ENCODE measurements at regions not wholly inside any gene's neighbourhood (a gene's known extent, or its start where the extent isn't known, plus 50 kb on each side); places are given as distances from the start of the nearest gene placed in this dataset.

DNA sequence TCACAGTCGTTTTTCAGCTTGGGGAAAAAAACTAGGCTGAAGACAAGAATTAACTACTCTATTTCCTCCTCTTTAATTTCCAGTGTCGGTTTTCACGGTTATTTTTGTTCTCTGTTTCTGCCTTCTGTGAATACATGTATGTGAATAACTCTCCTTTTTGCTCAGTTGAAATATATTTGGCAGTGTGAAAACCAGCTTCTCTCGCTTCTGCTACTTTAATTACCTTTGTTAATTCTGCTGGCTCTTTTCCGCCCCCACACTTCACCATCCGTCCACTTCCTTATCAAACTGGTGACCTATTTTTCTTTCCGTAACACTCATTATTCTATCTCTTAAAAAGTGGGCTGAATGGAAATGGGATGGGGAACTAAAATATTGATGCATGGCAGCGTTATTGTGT is 126.4 kb downstream of the POU4F1 start:
- no peak for ATAC-seq
- intact Hi-C loops (cut with DNase I, micrococcal nuclease), result no loop called here
- Histone ChIP-seq H3K36me3 (ENCODE audit: low read depth) (no peaks in the 10 kb centered on the region), H3K4me1 (ENCODE audit: low read depth) (no peaks in the 10 kb centered on the region), H3K4me3 (no peak overlapping the region), H3K9me3 (no peaks in the 10 kb centered on the region)
- TF ChIP-seq, protein P1, sequence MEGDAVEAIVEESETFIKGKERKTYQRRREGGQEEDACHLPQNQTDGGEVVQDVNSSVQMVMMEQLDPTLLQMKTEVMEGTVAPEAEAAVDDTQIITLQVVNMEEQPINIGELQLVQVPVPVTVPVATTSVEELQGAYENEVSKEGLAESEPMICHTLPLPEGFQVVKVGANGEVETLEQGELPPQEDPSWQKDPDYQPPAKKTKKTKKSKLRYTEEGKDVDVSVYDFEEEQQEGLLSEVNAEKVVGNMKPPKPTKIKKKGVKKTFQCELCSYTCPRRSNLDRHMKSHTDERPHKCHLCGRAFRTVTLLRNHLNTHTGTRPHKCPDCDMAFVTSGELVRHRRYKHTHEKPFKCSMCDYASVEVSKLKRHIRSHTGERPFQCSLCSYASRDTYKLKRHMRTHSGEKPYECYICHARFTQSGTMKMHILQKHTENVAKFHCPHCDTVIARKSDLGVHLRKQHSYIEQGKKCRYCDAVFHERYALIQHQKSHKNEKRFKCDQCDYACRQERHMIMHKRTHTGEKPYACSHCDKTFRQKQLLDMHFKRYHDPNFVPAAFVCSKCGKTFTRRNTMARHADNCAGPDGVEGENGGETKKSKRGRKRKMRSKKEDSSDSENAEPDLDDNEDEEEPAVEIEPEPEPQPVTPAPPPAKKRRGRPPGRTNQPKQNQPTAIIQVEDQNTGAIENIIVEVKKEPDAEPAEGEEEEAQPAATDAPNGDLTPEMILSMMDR (IDR thresholded peaks at IDR 0.05), result no peak
- DNase-seq, result no peak

DNA sequence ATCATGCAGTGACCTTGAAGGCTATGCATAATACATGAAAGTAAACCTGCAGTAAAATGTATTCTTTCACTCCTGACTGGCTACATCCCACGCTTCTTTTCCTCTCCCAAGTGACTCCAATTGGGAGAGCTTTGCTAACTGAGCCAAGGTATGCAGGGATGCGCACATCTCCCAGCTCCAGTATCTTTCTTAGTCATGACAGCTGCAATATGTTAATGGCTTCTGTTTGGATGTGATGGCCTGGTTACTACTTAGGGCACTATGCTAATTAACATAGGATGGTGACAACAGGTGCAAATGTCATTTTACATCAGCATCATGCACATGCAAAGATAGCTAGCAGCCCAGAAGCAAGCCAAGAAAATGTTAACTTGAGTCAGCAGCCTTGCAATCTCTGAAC is 134.7 kb downstream of the POU4F1 start:
- no peaks in the 10 kb centered on the region for H3K36me3 ChIP-seq (ENCODE audit: low read depth)
- intact Hi-C loops (cut with DNase I, micrococcal nuclease), result no loop called here
- no peak for ATAC-seq
- no peaks in the 10 kb centered on the region for H3K9me3 ChIP-seq
- no peak for DNase-seq
- TF ChIP-seq, protein P1 (IDR thresholded peaks at IDR 0.05), result no peak
- H3K4me3 ChIP-seq, result no peak overlapping the region
- H3K4me1 ChIP-seq (ENCODE audit: low read depth), result no peaks in the 10 kb centered on the region

DNA sequence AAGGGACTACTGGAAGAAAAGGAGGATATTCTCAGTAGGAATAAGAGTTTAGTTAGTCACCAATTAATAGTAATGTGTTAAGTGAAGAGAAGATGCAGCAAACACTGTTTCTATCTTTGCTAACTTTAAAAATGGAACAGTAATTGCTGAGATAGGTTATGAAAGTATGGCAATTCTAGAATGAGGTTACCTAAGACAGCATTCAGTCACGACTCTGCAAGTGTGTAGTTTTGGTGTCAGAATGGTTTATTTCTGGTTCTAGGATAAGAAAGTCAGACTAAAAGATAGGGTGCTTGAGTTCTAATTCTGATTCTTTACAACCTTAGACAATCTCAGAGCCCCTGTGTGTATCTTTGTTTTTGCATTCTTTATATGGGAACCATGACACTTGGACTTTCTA is 138.1 kb downstream of the POU4F1 start:
- DNase-seq (no peak), ATAC-seq (no peak)
- Histone ChIP-seq H3K4me3 (no peak overlapping the region), H3K4me1 (ENCODE audit: low read depth) (no peaks in the 10 kb centered on the region), H3K36me3 (ENCODE audit: low read depth) (no peaks in the 10 kb centered on the region), H3K9me3 (no peaks in the 10 kb centered on the region)
- intact Hi-C loops (cut with DNase I, micrococcal nuclease), result no loop called here
- TF ChIP-seq, protein P1 (IDR thresholded peaks at IDR 0.05), result no peak

DNA sequence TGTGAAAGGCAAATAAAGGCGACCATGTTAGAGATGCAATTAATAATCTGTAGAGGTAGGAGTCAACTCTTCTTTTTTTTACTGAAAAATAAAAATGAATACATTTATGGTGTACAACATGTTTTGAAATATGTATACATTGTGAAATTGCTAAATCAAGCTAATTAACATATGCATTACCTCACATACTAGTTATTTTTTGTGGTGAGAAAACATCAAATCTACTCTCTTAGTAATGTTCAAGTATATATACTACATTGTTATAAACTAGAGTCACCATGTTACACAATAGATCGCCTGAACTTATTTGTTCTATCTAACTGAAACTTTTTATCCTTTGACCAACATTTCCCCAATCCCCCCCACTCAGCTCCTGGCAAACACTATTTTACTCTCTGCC is 143.2 kb downstream of the POU4F1 start:
- TF ChIP-seq, protein P1 (IDR thresholded peaks at IDR 0.05), result no peak
- intact Hi-C loops (cut with DNase I, micrococcal nuclease), result no loop called here
- no peaks in the 10 kb centered on the region for H3K36me3 ChIP-seq (ENCODE audit: low read depth)
- no peak for ATAC-seq
- H3K9me3 ChIP-seq, result no peaks in the 10 kb centered on the region
- no peaks in the 10 kb centered on the region for H3K4me1 ChIP-seq (ENCODE audit: low read depth)
- H3K4me3 ChIP-seq, result no peak overlapping the region
- no peak for DNase-seq

DNA sequence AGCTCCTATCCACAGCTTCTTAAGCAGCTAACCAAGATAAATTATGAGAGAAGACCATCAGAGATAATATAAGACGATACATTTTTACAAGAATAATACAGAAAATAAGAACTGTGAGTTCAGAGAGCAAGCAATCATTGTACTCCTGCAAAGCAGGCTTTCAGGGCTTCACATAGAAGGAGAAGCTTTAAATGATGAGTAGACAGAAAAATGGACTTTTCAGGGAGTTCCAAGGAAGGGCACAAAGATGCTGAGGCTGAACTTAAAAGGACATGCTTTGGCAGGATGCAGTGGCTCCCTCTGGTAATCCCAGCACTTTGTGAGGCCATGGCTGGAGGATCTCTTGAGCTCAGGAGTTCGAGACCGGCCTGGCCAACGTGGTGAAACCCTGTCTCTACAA is 159.5 kb downstream of the POU4F1 start:
- no peaks in the 10 kb centered on the region for H3K4me1 ChIP-seq (ENCODE audit: low read depth)
- intact Hi-C loops (cut with DNase I, micrococcal nuclease), result no loop called here
- H3K9me3 ChIP-seq, result no peaks in the 10 kb centered on the region
- no peak overlapping the region for H3K4me3 ChIP-seq
- DNase-seq (no peak), ATAC-seq (no peak)
- no peaks in the 10 kb centered on the region for H3K36me3 ChIP-seq (ENCODE audit: low read depth)
- TF ChIP-seq, protein P1 (IDR thresholded peaks at IDR 0.05), result no peak

DNA sequence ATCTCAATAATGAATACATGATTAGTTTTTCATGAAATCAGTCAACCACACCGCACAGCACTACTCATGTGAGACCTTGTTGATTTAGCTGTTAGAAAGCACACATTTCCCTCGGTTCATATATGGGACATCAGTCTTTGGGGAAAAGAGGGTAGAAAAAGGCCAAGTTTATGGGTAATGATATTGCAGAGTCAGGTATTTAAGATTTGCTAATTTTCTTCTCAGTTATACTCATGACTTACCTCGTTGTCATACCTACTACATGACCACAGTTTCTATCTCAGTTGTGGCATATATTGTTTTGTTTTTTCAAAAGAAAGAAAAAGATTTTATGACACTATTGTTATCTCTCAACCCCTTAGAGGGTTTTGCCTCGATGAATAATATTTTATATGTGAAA is 165.6 kb downstream of the POU4F1 start:
- H3K4me3 ChIP-seq, result no peak overlapping the region
- no peaks in the 10 kb centered on the region for H3K9me3 ChIP-seq
- TF ChIP-seq, protein P1 (IDR thresholded peaks at IDR 0.05), result no peak
- DNase-seq (no peak), ATAC-seq (no peak)
- no peaks in the 10 kb centered on the region for H3K36me3 ChIP-seq (ENCODE audit: low read depth)
- intact Hi-C loops (cut with DNase I, micrococcal nuclease), result no loop called here
- H3K4me1 ChIP-seq (ENCODE audit: low read depth), result no peaks in the 10 kb centered on the region

Measured in mucosa of descending colon (tissue), 3 donors.